ENCODE measurements at regions not wholly inside any gene's neighbourhood (a gene's known extent, or its start where the extent isn't known, plus 50 kb on each side); places are given as distances from the start of the nearest gene placed in this dataset.
"Not testable (repeated sequence)": the region's sequence is repeated elsewhere in the genome, so short reads cannot be mapped to it uniquely, and the experiment has no call there.

- Mint-ChIP-seq H3K27me3 (ENCODE audit: low read depth, poor library complexity) (no peaks in the 10 kb centered on the region), H3K4me3 (no peak overlapping the region), H3K27ac (no peak overlapping the region), H3K4me1 (no peaks in the 10 kb centered on the region), H3K9me3 (peaks cover 1% of the 10 kb centered on the region), H3K36me3 (ENCODE audit: low read depth) (peaks cover 2% of the 10 kb centered on the region)
- no peak for DNase-seq
- TF ChIP-seq, protein P1, sequence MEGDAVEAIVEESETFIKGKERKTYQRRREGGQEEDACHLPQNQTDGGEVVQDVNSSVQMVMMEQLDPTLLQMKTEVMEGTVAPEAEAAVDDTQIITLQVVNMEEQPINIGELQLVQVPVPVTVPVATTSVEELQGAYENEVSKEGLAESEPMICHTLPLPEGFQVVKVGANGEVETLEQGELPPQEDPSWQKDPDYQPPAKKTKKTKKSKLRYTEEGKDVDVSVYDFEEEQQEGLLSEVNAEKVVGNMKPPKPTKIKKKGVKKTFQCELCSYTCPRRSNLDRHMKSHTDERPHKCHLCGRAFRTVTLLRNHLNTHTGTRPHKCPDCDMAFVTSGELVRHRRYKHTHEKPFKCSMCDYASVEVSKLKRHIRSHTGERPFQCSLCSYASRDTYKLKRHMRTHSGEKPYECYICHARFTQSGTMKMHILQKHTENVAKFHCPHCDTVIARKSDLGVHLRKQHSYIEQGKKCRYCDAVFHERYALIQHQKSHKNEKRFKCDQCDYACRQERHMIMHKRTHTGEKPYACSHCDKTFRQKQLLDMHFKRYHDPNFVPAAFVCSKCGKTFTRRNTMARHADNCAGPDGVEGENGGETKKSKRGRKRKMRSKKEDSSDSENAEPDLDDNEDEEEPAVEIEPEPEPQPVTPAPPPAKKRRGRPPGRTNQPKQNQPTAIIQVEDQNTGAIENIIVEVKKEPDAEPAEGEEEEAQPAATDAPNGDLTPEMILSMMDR (IDR thresholded peaks at IDR 0.05) = no peak
Observed at GRCh38 chr7:29657856-29658255, 94.2 kb downstream of the PRR15 start.

DNA sequence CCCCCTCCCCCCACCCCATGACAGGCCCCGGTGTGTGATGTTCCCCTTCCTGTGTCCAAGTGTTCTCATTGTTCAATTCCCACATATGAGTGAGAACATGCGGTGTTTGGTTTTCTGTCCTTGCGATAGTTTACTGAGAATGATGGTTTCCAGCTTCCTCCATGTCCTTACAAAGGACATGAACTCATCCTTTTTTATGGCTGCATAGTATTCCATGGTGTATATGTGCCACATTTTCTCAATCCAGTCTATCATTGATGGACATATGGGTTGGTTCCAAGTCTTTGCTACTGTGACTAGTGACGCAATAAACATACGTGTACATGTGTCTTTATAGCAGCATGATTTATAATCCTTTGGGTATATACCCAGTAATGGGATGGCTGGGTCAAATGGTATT is 95.6 kb downstream of the PRR15 start:
- not testable (repeated sequence) for H3K36me3 Mint-ChIP-seq (ENCODE audit: low read depth); H3K27me3 Mint-ChIP-seq (ENCODE audit: low read depth, poor library complexity); H3K4me1 Mint-ChIP-seq

DNA sequence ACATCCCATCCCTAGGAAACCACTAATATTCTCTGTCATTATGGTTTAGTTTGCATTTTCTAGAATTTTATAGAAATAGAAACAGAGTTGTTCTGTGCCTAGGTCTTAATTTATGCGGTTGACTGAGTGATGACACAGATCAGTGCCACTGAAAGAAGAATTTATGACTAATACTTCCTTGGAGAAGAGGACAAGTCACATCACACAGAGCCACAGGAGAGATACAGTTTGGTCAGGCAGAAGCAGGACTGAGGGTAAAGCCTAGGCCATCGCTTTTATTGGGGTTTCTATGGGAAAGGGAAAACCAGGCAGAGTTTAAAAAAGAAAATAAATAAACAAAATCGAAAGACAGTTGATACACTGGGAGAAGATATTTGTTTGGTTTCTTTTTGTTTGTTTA is 99.3 kb downstream of the PRR15 start:
- H3K4me1 Mint-ChIP-seq; H3K4me3 Mint-ChIP-seq; H3K36me3 Mint-ChIP-seq (ENCODE audit: low read depth): not testable (repeated sequence)

More for the DNA sequence above, 95.6 kb downstream of the PRR15 start:
- DNase-seq, H3K4me3 Mint-ChIP-seq, H3K9me3 Mint-ChIP-seq, H3K27ac Mint-ChIP-seq: not testable (repeated sequence)

DNA sequence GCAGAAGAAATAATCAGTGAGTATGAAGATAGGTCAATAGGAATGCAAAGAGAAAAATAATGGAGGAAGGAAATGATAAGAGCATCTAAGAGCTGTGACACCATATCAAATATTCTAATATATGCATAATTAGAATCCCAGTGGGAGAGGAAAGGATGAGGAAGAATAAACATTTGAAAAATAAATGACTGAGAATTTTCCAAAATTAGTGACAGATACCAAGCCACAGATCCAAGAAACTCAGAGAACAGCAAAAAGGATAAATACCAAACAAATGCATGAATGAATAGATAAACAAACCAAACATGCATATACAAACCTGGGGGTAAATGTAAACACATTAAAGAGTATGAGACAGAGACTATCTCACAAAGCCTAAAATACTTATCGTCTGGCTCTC is 101.4 kb downstream of the PRR15 start:
- H3K27me3 Mint-ChIP-seq (ENCODE audit: low read depth, poor library complexity); H3K4me1 Mint-ChIP-seq; H3K36me3 Mint-ChIP-seq (ENCODE audit: low read depth); DNase-seq; H3K27ac Mint-ChIP-seq; H3K4me3 Mint-ChIP-seq: not testable (repeated sequence)
- H3K9me3 Mint-ChIP-seq = peaks cover 11% of the 10 kb centered on the region

More for the DNA sequence above, 99.3 kb downstream of the PRR15 start:
- not testable (repeated sequence) for H3K27me3 Mint-ChIP-seq (ENCODE audit: low read depth, poor library complexity); DNase-seq; H3K27ac Mint-ChIP-seq
- peaks cover 11% of the 10 kb centered on the region for H3K9me3 Mint-ChIP-seq

DNA sequence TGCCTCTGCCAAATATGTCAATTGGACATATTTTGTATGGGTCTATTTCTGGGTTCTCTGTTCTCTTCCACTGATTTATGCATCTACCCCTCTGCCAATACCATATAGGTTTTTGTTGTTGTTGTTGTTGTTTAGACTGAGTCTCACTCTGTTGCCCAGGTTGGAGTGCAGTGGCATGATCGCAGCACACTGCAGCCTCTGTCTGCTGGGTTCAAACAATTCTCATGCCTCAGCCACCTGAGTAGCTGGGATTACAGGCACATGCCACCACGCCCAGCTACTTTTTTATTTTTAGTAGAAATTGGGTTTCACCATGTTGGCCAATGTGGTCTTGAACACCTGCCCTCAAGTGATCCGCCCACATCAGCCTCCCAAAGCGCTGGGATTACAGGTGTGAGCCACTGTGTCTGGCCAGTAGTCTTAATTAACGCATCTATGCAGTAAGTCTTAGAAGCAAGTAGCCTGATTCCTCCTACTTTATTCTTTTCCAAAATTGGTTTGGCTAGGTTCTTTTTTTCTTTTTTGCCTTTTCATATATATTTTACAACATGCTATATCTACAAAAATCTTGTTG is 103.5 kb downstream of the PRR15 start:
- H3K36me3 Mint-ChIP-seq (ENCODE audit: low read depth); H3K4me1 Mint-ChIP-seq; DNase-seq; H3K27ac Mint-ChIP-seq; H3K4me3 Mint-ChIP-seq; H3K27me3 Mint-ChIP-seq (ENCODE audit: low read depth, poor library complexity): not testable (repeated sequence)
- peaks cover 11% of the 10 kb centered on the region for H3K9me3 Mint-ChIP-seq

DNA sequence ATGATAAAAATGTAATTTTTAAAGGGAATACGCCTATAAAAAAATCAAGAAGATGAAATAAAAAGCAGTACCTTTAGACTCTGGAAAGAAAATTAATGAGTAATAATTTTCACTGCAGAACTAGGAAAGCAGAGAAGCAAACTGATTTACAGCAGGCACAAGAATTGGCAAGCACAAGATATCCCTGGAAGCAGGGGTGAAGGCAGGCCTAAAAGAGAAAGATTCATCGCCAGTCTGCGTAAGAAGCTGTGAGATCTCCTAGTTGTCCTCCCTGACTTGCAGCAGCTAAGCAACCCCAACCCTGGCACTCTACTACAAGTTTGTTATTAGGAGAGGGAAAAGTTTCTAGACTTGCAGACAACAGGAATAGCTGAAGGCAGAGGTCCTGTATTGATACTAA is 107.7 kb downstream of the PRR15 start:
- H3K4me3 Mint-ChIP-seq; DNase-seq; H3K27me3 Mint-ChIP-seq (ENCODE audit: low read depth, poor library complexity); H3K27ac Mint-ChIP-seq; H3K4me1 Mint-ChIP-seq; H3K9me3 Mint-ChIP-seq; H3K36me3 Mint-ChIP-seq (ENCODE audit: low read depth): not testable (repeated sequence)

DNA sequence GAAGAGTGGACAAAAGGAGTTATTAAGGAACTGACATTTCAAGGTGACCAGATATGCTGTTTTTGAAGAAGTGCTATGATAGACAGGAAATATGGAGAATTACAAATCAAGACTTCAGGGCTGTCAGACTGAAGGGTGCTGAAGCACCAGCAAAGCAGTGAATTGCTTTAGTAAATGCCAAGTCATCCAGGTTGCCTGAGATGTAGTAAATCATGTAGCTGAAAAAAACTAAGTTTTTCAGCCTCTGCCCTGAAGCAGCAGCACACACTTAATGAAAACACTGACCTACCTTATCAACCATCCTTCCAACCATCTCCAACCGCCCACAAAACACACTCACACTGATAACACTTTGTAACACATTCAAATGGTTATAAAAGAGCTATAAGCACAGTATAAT is 110.0 kb downstream of the PRR15 start:
- H3K27me3 Mint-ChIP-seq (ENCODE audit: low read depth, poor library complexity); DNase-seq; H3K27ac Mint-ChIP-seq; H3K4me3 Mint-ChIP-seq; H3K4me1 Mint-ChIP-seq: not testable (repeated sequence)
- Mint-ChIP-seq H3K36me3 (ENCODE audit: low read depth) (peaks cover 13% of the 10 kb centered on the region), H3K9me3 (peaks cover 14% of the 10 kb centered on the region)

DNA sequence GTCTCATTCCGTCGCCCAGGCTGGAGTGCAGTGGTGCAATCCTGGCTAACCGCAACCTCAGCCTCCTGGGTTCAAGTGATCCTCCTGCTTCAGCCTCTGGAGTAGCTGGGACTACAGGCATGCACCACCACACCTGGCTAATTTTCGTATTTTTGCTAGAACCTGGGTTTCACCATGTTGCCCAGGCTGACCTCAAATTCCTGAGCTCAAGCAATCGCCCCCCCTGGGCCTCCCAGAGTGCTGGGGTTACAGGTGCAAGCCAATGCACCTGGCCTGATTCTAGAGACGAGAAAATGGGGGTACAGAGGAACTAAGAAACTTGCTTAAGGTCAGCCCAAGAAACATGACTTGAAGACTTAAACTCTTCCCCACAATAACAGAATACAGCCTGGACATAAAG is 111.0 kb downstream of the PRR15 start:
- H3K4me1 Mint-ChIP-seq; H3K27me3 Mint-ChIP-seq (ENCODE audit: low read depth, poor library complexity); DNase-seq; H3K27ac Mint-ChIP-seq; H3K4me3 Mint-ChIP-seq: not testable (repeated sequence)
- peaks cover 20% of the 10 kb centered on the region for H3K9me3 Mint-ChIP-seq
- H3K36me3 Mint-ChIP-seq (ENCODE audit: low read depth) = peaks cover 20% of the 10 kb centered on the region

DNA sequence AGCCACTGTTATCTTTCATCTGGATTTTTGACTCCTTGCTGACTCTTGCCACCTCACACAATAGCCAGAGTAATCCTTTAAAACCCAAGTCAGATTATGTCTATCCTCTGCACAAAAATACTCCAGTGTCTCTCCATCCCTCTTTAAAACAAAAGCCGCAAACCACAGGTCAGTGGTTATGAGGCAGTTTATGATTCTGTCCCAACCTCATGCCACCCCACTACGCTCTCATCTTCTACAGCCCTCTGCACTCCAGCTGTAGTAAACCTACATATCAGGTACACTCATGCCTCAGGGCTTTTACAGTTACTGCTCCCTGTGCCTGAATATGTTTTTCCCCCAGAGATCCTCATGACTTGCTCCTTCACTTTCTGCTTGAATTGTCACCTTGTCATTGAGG is 113.6 kb downstream of the PRR15 start:
- Mint-ChIP-seq H3K36me3 (ENCODE audit: low read depth) (peaks cover 20% of the 10 kb centered on the region), H3K9me3 (peaks cover 20% of the 10 kb centered on the region), H3K4me1 (peaks cover 14% of the 10 kb centered on the region)
- H3K4me3 Mint-ChIP-seq; H3K27me3 Mint-ChIP-seq (ENCODE audit: low read depth, poor library complexity); H3K27ac Mint-ChIP-seq; DNase-seq: not testable (repeated sequence)

- H3K4me1 Mint-ChIP-seq = peaks cover 18% of the 10 kb centered on the region
- H3K9me3 Mint-ChIP-seq = peaks cover 20% of the 10 kb centered on the region
- H3K27me3 Mint-ChIP-seq (ENCODE audit: low read depth, poor library complexity); H3K27ac Mint-ChIP-seq; H3K4me3 Mint-ChIP-seq; DNase-seq: not testable (repeated sequence)
- H3K36me3 Mint-ChIP-seq (ENCODE audit: low read depth) = peaks cover 20% of the 10 kb centered on the region
Observed at GRCh38 chr7:29679963-29680362, 116.3 kb downstream of the PRR15 start.

DNA sequence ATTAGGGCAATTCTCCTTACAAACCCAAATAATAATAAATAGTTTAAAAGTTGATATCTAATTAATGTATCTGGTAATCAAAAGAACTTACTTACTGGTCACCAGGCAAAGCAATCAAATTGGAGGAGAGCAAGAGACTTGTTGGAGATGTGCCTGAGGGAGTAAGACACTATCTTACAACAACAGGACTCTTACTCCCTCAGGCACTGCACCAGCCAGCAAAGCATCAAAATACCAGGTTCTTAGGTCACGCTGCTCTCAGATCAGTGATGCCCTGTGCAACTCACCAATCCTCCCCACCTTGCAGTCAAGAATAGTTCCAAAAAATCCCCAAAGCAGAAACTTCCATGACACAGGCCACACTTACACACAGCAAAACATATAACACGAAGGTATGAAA is 117.0 kb downstream of the PRR15 start:
- H3K36me3 Mint-ChIP-seq (ENCODE audit: low read depth) = peaks cover 20% of the 10 kb centered on the region
- peaks cover 18% of the 10 kb centered on the region for H3K4me1 Mint-ChIP-seq
- H3K27me3 Mint-ChIP-seq (ENCODE audit: low read depth, poor library complexity); H3K27ac Mint-ChIP-seq; H3K4me3 Mint-ChIP-seq; DNase-seq: not testable (repeated sequence)
- peaks cover 20% of the 10 kb centered on the region for H3K9me3 Mint-ChIP-seq

DNA sequence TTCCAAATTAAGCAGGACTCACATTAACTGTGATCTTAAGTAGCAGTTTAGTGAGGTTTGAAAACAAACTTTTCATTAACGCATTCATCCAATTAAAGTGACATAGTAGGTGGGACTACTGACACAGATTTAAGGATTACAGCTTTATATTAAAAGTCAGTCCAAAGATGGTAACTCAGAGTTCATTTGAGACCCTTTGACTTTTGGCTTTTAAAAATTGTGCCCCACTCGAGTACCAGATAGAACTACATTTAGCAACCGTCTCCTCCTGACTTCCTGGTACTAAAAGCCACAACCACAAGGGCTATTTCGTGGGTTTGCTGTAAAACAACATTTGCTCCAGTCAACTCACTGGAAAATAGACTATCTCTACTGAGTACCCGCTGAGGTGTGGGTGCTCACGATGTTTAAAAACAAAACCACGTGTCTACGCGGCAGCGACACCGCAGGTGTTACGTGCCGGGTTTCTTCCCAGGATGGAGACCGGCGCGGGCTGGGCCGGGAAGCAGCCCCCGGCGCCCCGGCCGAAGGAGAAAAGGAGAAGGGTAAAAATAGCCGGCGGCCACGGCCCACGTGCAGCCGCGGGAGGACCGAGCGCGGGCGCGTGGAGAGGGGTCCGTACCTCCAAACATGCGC is 120.6 kb downstream of the PRR15 start:
- H3K36me3 Mint-ChIP-seq (ENCODE audit: low read depth); DNase-seq; H3K27me3 Mint-ChIP-seq (ENCODE audit: low read depth, poor library complexity); H3K9me3 Mint-ChIP-seq; H3K27ac Mint-ChIP-seq: not testable (repeated sequence)
- H3K4me3 Mint-ChIP-seq = peak overlapping the region; percentile 84
- H3K4me1 Mint-ChIP-seq = peaks cover 23% of the 10 kb centered on the region
